ENCODE measurements at regions not wholly inside any gene's neighbourhood (a gene's known extent, or its start where the extent isn't known, plus 50 kb on each side); places are given as distances from the start of the nearest gene placed in this dataset.

GRCh38 chr4:74665346-74665745 lies 129.0 kb downstream of the BTC start:
- Histone ChIP-seq H3K9me2 (replicated peaks; ENCODE audit: control insufficient read depth, low read length) (no peaks in the 10 kb centered on the region), H3K79me2 (ENCODE audit: control insufficient read depth, low read length) (no peaks in the 10 kb centered on the region), H3K27ac (ENCODE audit: low read depth, low read length) (no peak overlapping the region), H3K9me3 (ENCODE audit: control insufficient read depth, insufficient read depth, low read length) (no peaks in the 10 kb centered on the region), H3K36me3 (ENCODE audit: control insufficient read depth, low read length) (no peaks in the 10 kb centered on the region), H3K4me1 (ENCODE audit: control insufficient read depth, low read length) (no peaks in the 10 kb centered on the region), H3K4me3 (ENCODE audit: low read length) (no peak overlapping the region), H3K4me2 (ENCODE audit: low read length) (no peak overlapping the region), H3F3A (ENCODE audit: control insufficient read depth, insufficient read depth) (no peaks in the 10 kb centered on the region), H3K27me3 (ENCODE audit: control insufficient read depth, low read length) (no peaks in the 10 kb centered on the region), H4K20me1 (ENCODE audit: control insufficient read depth, insufficient read depth, low read depth, low read length) (no peaks in the 10 kb centered on the region)
- TF ChIP-seq, protein P1, sequence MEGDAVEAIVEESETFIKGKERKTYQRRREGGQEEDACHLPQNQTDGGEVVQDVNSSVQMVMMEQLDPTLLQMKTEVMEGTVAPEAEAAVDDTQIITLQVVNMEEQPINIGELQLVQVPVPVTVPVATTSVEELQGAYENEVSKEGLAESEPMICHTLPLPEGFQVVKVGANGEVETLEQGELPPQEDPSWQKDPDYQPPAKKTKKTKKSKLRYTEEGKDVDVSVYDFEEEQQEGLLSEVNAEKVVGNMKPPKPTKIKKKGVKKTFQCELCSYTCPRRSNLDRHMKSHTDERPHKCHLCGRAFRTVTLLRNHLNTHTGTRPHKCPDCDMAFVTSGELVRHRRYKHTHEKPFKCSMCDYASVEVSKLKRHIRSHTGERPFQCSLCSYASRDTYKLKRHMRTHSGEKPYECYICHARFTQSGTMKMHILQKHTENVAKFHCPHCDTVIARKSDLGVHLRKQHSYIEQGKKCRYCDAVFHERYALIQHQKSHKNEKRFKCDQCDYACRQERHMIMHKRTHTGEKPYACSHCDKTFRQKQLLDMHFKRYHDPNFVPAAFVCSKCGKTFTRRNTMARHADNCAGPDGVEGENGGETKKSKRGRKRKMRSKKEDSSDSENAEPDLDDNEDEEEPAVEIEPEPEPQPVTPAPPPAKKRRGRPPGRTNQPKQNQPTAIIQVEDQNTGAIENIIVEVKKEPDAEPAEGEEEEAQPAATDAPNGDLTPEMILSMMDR (IDR thresholded peaks at IDR 0.05; ENCODE audit: low read depth, low read length, poor library complexity, severe bottlenecking): no peak
- TF ChIP-seq EZH2phosphoT487 (IDR thresholded peaks at IDR 0.05; ENCODE audit: borderline replicate concordance, low read length): no peak

DNA sequence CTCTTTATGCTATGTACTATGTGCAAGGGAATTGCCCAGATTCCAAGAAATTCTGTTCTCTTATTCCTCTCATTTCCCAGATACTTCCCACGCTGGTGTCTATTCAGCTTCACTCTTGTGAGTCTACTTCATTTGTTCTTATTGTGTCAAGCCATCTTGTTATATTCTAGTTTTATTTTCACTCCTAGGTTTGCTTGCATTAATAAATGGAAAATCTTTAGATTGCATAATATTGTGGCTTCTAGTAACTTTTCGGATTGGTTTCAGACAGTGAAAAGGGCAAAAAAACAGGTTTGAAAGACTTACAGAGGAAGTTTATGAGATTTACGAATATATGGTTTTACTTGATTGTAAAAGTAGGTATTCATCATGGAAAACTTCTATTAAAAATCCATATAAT lies 128.4 kb downstream of the BTC start:
- TF ChIP-seq, protein P1 (IDR thresholded peaks at IDR 0.05; ENCODE audit: low read depth, low read length, poor library complexity, severe bottlenecking): no peak
- no peak for TF ChIP-seq EZH2phosphoT487 (IDR thresholded peaks at IDR 0.05; ENCODE audit: borderline replicate concordance, low read length)
- no peaks in the 10 kb centered on the region for H4K20me1 ChIP-seq (ENCODE audit: control insufficient read depth, insufficient read depth, low read depth, low read length)
- H3K9me2 ChIP-seq (replicated peaks; ENCODE audit: control insufficient read depth, low read length): no peaks in the 10 kb centered on the region
- H3K79me2 ChIP-seq (ENCODE audit: control insufficient read depth, low read length): no peaks in the 10 kb centered on the region
- no peaks in the 10 kb centered on the region for H3F3A ChIP-seq (ENCODE audit: control insufficient read depth, insufficient read depth)
- H3K4me1 ChIP-seq (ENCODE audit: control insufficient read depth, low read length): no peaks in the 10 kb centered on the region
- H3K9me3 ChIP-seq (ENCODE audit: control insufficient read depth, insufficient read depth, low read length): no peaks in the 10 kb centered on the region
- no peak overlapping the region for H3K4me2 ChIP-seq (ENCODE audit: low read length)
- H3K4me3 ChIP-seq (ENCODE audit: low read length): no peak overlapping the region
- H3K27ac ChIP-seq (ENCODE audit: low read depth, low read length): no peak overlapping the region
- H3K27me3 ChIP-seq (ENCODE audit: control insufficient read depth, low read length): no peaks in the 10 kb centered on the region
- H3K36me3 ChIP-seq (ENCODE audit: control insufficient read depth, low read length): no peaks in the 10 kb centered on the region

GRCh38 chr4:74667438-74667837 lies 126.9 kb downstream of the BTC start:
- no peaks in the 10 kb centered on the region for H3K36me3 ChIP-seq (ENCODE audit: control insufficient read depth, low read length)
- no peak overlapping the region for H3K27ac ChIP-seq (ENCODE audit: low read depth, low read length)
- no peak for TF ChIP-seq EZH2phosphoT487 (IDR thresholded peaks at IDR 0.05; ENCODE audit: borderline replicate concordance, low read length)
- TF ChIP-seq, protein P1 (IDR thresholded peaks at IDR 0.05; ENCODE audit: low read depth, low read length, poor library complexity, severe bottlenecking): no peak
- no peak overlapping the region for H3K4me3 ChIP-seq (ENCODE audit: low read length)
- H3K79me2 ChIP-seq (ENCODE audit: control insufficient read depth, low read length): no peaks in the 10 kb centered on the region
- H3K9me2 ChIP-seq (replicated peaks; ENCODE audit: control insufficient read depth, low read length): no peaks in the 10 kb centered on the region
- no peaks in the 10 kb centered on the region for H3F3A ChIP-seq (ENCODE audit: control insufficient read depth, insufficient read depth)
- no peak overlapping the region for H3K4me2 ChIP-seq (ENCODE audit: low read length)
- H3K9me3 ChIP-seq (ENCODE audit: control insufficient read depth, insufficient read depth, low read length): no peaks in the 10 kb centered on the region
- H3K27me3 ChIP-seq (ENCODE audit: control insufficient read depth, low read length): no peaks in the 10 kb centered on the region
- H4K20me1 ChIP-seq (ENCODE audit: control insufficient read depth, insufficient read depth, low read depth, low read length): no peaks in the 10 kb centered on the region
- no peaks in the 10 kb centered on the region for H3K4me1 ChIP-seq (ENCODE audit: control insufficient read depth, low read length)

DNA sequence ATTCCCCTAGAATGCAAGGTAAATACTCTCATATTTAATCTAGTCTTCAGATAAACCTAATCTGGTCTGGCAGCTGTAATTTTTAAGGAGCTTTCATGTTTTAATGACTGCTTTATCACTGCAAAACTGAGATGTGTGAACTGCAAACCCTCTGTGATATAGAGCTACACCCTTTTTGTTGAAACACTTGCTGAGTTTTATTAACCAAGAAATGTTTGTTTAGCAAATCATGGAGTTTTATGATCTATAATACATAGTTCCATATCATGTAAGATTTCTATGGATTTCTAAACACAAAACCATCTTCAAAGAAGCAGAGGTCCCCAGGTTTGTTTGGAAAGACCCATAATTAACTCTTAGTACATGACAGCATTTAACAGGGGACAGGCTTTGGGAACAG lies 126.4 kb downstream of the BTC start:
- H3F3A ChIP-seq (ENCODE audit: control insufficient read depth, insufficient read depth): no peaks in the 10 kb centered on the region
- no peak overlapping the region for H3K4me2 ChIP-seq (ENCODE audit: low read length)
- H3K36me3 ChIP-seq (ENCODE audit: control insufficient read depth, low read length): no peaks in the 10 kb centered on the region
- H3K79me2 ChIP-seq (ENCODE audit: control insufficient read depth, low read length): no peaks in the 10 kb centered on the region
- no peak overlapping the region for H3K4me3 ChIP-seq (ENCODE audit: low read length)
- H3K9me2 ChIP-seq (replicated peaks; ENCODE audit: control insufficient read depth, low read length): no peaks in the 10 kb centered on the region
- no peaks in the 10 kb centered on the region for H3K9me3 ChIP-seq (ENCODE audit: control insufficient read depth, insufficient read depth, low read length)
- TF ChIP-seq, protein P1 (IDR thresholded peaks at IDR 0.05; ENCODE audit: low read depth, low read length, poor library complexity, severe bottlenecking): no peak
- TF ChIP-seq EZH2phosphoT487 (IDR thresholded peaks at IDR 0.05; ENCODE audit: borderline replicate concordance, low read length): no peak
- H3K4me1 ChIP-seq (ENCODE audit: control insufficient read depth, low read length): no peaks in the 10 kb centered on the region
- no peaks in the 10 kb centered on the region for H4K20me1 ChIP-seq (ENCODE audit: control insufficient read depth, insufficient read depth, low read depth, low read length)
- H3K27ac ChIP-seq (ENCODE audit: low read depth, low read length): no peak overlapping the region
- no peaks in the 10 kb centered on the region for H3K27me3 ChIP-seq (ENCODE audit: control insufficient read depth, low read length)
